ENCODE measurements at regions not wholly inside any gene's neighbourhood (a gene's known extent, or its start where the extent isn't known, plus 50 kb on each side); places are given as distances from the start of the nearest gene placed in this dataset.

GRCh38 chr2:177331466-177331997, 61.0 kb upstream of the AGPS start:
- TF ChIP-seq CTCF (IDR thresholded peaks at IDR 0.05 in 2 of 3, conservative IDR thresholded peaks at IDR 0.05 in 1 of 3; ENCODE audit: borderline replicate concordance in 1 of 3, insufficient read depth in 1 of 3, low read depth in 2 of 3, low read length in 2 of 3) (no peak), POLR2AphosphoS5 (IDR thresholded peaks at IDR 0.05; ENCODE audit: low read depth, low read length) (no peak), SP1 (IDR thresholded peaks at IDR 0.05; ENCODE audit: low read depth) (no peak), POLR2A (IDR thresholded peaks at IDR 0.05; ENCODE audit: borderline replicate concordance, extremely low read depth, insufficient read depth, insufficient read length) (no peak), SIN3A (IDR thresholded peaks at IDR 0.05; ENCODE audit: low read depth) (no peak), EZH2 (IDR thresholded peaks at IDR 0.05) (no peak)

Measured in HCT116 (cell line).